ENCODE measurements at regions not wholly inside any gene's neighbourhood (a gene's known extent, or its start where the extent isn't known, plus 50 kb on each side); places are given as distances from the start of the nearest gene placed in this dataset.

GRCh38 chr3:78304115-78304514, 1264.2 kb downstream of the ROBO2 start:
- H3K23ac ChIP-seq (ENCODE audit: insufficient read length, low read depth, low read length) = no peak overlapping the region
- H3K18ac ChIP-seq (ENCODE audit: insufficient read length, low read depth, low read length) = no peak overlapping the region
- no peaks in the 10 kb centered on the region for H3K23me2 ChIP-seq (ENCODE audit: insufficient read length, low read depth, low read length, poor library complexity, severe bottlenecking)
- H3K27ac ChIP-seq (ENCODE audit: insufficient read length, low read depth, low read length) = no peak overlapping the region
- TF ChIP-seq CTCF (conservative IDR thresholded peaks at IDR 0.05) = no peak
- no peak overlapping the region for H4K5ac ChIP-seq (ENCODE audit: insufficient read length, low read depth, low read length)
- no peaks in the 10 kb centered on the region for H4K20me1 ChIP-seq (ENCODE audit: control insufficient read depth, insufficient read depth, insufficient read length)
- H4K91ac ChIP-seq (ENCODE audit: insufficient read length, low read depth, low read length) = no peak overlapping the region
- no CpG with 5 or more reads among the region's 2 CpGs for WGBS (ENCODE audit: extremely low coverage, insufficient read length, low lambda C conversion rate)
- H3T11ph ChIP-seq (ENCODE audit: low read length) = no peak overlapping the region
- no peak overlapping the region for H3K4ac ChIP-seq (ENCODE audit: low read depth, low read length)
- H3K9ac ChIP-seq (ENCODE audit: extremely low read depth, insufficient read length, low read length) = no peak overlapping the region
- DNase-seq = no peak
- H3K27me3 Mint-ChIP-seq (ENCODE audit: low read depth) = no peaks in the 10 kb centered on the region
- H4K8ac ChIP-seq (replicated peaks; ENCODE audit: insufficient read length, low read depth, low read length) = no peak overlapping the region
- no peaks in the 10 kb centered on the region; the same call in 1 of the 2 replicates for H3K4me1 ChIP-seq (ENCODE audit: insufficient read depth, low read length)
- H3K9me3 ChIP-seq (ENCODE audit: control insufficient read depth, low read depth, low read length) = no peaks in the 10 kb centered on the region
- no peak overlapping the region for H3K56ac ChIP-seq (ENCODE audit: insufficient read length, low read depth, low read length)
- peaks cover 0 to 4% of the 10 kb centered on the region in 2 experiments; a peak in 1 of 4 replicates for H3K4me1 Mint-ChIP-seq
- no peaks in the 10 kb centered on the region for H3K79me2 ChIP-seq (ENCODE audit: insufficient read depth, low read length)
- no peak overlapping the region for H2BK12ac ChIP-seq (ENCODE audit: insufficient read length, low read depth, low read length)
- H3K36me3 Mint-ChIP-seq (ENCODE audit: insufficient read depth in 1 of 3, low read depth in 3 of 3) = peaks cover 14 to 24% (median 18%) of the 10 kb centered on the region in 3 experiments
- no peaks in the 10 kb centered on the region for H3K27me3 ChIP-seq (ENCODE audit: insufficient read depth, low read length)
- no peak overlapping the region for H2AK5ac ChIP-seq (ENCODE audit: insufficient read length, low read length)
- H3K4me2 ChIP-seq (ENCODE audit: insufficient read depth, insufficient read length, low read length) = no peak overlapping the region
- no peak overlapping the region for H3K27ac Mint-ChIP-seq
- H2BK15ac ChIP-seq (ENCODE audit: low read depth, low read length) = no peak overlapping the region
- H3K14ac ChIP-seq (ENCODE audit: insufficient read depth, low read length) = no peak overlapping the region
- H2BK120ac ChIP-seq (ENCODE audit: low read depth, low read length, poor library complexity, severe bottlenecking) = no peak overlapping the region
- H3K79me1 ChIP-seq (ENCODE audit: insufficient read depth, low read depth, low read length, poor library complexity, severe bottlenecking) = no peaks in the 10 kb centered on the region
- no peak overlapping the region for H2BK5ac ChIP-seq (ENCODE audit: insufficient read length, low read length)
- no peak overlapping the region for H2BK20ac ChIP-seq (ENCODE audit: low read depth, low read length, poor library complexity, severe bottlenecking)
- H2AFZ ChIP-seq (ENCODE audit: low read length) = no peak overlapping the region
- H3K9me3 Mint-ChIP-seq = peaks cover 11 to 20% of the 10 kb centered on the region in 2 experiments
- no peak overlapping the region for H3K4me3 Mint-ChIP-seq
